GM19324 (cell line): ENCODE measurements at regions not wholly inside any gene's neighbourhood (a gene's known extent, or its start where the extent isn't known, plus 50 kb on each side); places are given as distances from the start of the nearest gene placed in this dataset.

ENCODE experiments used
- ATAC-seq: cut with Tn5 transposase; IDR thresholded peaks from one replicate; pipeline ENCODE4 v1.9.1; 2021; ENCODE audit warnings: mild to moderate bottlenecking, moderate library complexity; ENCODE audit not compliant: unreplicated experiment, low FRiP score

- no peak for ATAC-seq
Observed at GRCh38 chr2:66929632-66930338, 467.3 kb upstream of the ETAA1 start.

GRCh38 chr2:66930339-66931220 is 466.6 kb upstream of the ETAA1 start:
- no peak for ATAC-seq

- no peak for ATAC-seq
Observed at GRCh38 chr2:66938471-66938967, 458.6 kb upstream of the ETAA1 start.

- ATAC-seq: no peak
Observed at GRCh38 chr2:66940080-66940479, 457.1 kb upstream of the ETAA1 start.

GRCh38 chr2:66948234-66948633 is 448.9 kb upstream of the ETAA1 start:
- ATAC-seq: no peak

GRCh38 chr2:66957198-66957597 is 439.9 kb upstream of the ETAA1 start:
- ATAC-seq: no peak

GRCh38 chr2:66957677-66958076 is 439.5 kb upstream of the ETAA1 start:
- ATAC-seq: no peak

- ATAC-seq: no peak
Observed at GRCh38 chr2:66960161-66960560, 437.0 kb upstream of the ETAA1 start.

GRCh38 chr2:66962716-66963115 is 434.4 kb upstream of the ETAA1 start:
- no peak for ATAC-seq

- no peak for ATAC-seq
Observed at GRCh38 chr2:66966631-66967030, 430.5 kb upstream of the ETAA1 start.

GRCh38 chr2:66968946-66969345 is 428.2 kb upstream of the ETAA1 start:
- ATAC-seq: no peak

- no peak for ATAC-seq
Observed at GRCh38 chr2:66981074-66981473, 416.1 kb upstream of the ETAA1 start.

GRCh38 chr2:66982766-66983165 is 414.4 kb upstream of the ETAA1 start:
- ATAC-seq: no peak

- no peak for ATAC-seq
Observed at GRCh38 chr2:66984864-66985263, 412.3 kb upstream of the ETAA1 start.

GRCh38 chr2:66985906-66986305 is 411.2 kb upstream of the ETAA1 start:
- no peak for ATAC-seq

- ATAC-seq: no peak
Observed at GRCh38 chr2:66987733-66988132, 409.4 kb upstream of the ETAA1 start.

- ATAC-seq: no peak
Observed at GRCh38 chr2:66994654-66995053, 402.5 kb upstream of the ETAA1 start.

GRCh38 chr2:66995636-66996035 is 401.5 kb upstream of the ETAA1 start:
- no peak for ATAC-seq

GRCh38 chr2:67002618-67003371 is 394.3 kb upstream of the ETAA1 start:
- ATAC-seq: no peak

GRCh38 chr2:67006373-67006960 is 390.7 kb upstream of the ETAA1 start:
- ATAC-seq: no peak

GRCh38 chr2:67008155-67008554 is 389.0 kb upstream of the ETAA1 start:
- ATAC-seq: no peak
